SK-N-SH (cell line): ENCODE measurements at regions not wholly inside any gene's neighbourhood (a gene's known extent, or its start where the extent isn't known, plus 50 kb on each side); places are given as distances from the start of the nearest gene placed in this dataset.
A peak's percentile ranks its signal among the peaks of the same experiment; 100 is the strongest.

Source experiments
- CTCF ChIA-PET: fragments of 300-600, 350-600 bp; formaldehyde crosslinking; extraction: SDS; loops from one replicate; lab custom pipeline; 2021; lab: Yijun Ruan, JAX
- POLR2A ChIA-PET: fragments of 350-600 bp; sonication (Branson Sonifier 250); formaldehyde crosslinking; extraction: SDS; loops from one replicate; lab custom pipeline; 2020; ENCODE audit warnings: antibody characterized with exemption, inconsistent platforms; lab: Yijun Ruan, JAX
- DNase-seq: peaks from one replicate; pipeline ENCODE4 v3.0.0; 2012
- H2AFZ ChIP-seq: fragments of 200-600 bp; sonication (generic); 2 replicates; pipeline ENCODE4 v1.8.1; 2016; ENCODE audit warnings: antibody characterized with exemption, mild to moderate bottlenecking, low read depth
- H3F3A ChIP-seq: fragments of 200-600 bp; sonication (generic); replicated peaks from 2 replicates; pipeline ENCODE3; 2016; ENCODE audit warnings: antibody characterized with exemption, mild to moderate bottlenecking; ENCODE audit not compliant: insufficient read depth
- H3K27ac ChIP-seq, 2 experiments: fragments of 200-500 bp in 1 of 2; fragments of 200-600 bp in 1 of 2; sonication (Bioruptor generic) in 1 of 2; sonication (generic), shearing (Covaris generic) in 1 of 2; 2 replicates each; pipeline versions ENCODE4 v1.5.1 to v1.6.1; 2014 to 2016; ENCODE audit warnings: low read depth in 2 of 2, inconsistent platforms in 1 of 2, low read length in 1 of 2, mild to moderate bottlenecking in 1 of 2, mixed read lengths in 1 of 2
- H3K27me3 ChIP-seq: fragments of 200-600 bp; sonication (generic), shearing (Covaris generic); 2 replicates; pipeline ENCODE4 v1.6.1; 2016; ENCODE audit warnings: mixed run types; ENCODE audit not compliant: insufficient read depth
- H3K36me3 ChIP-seq, 2 experiments: fragments of 200-500 bp in 1 of 2; fragments of 200-600 bp in 1 of 2; sonication (Bioruptor generic) in 1 of 2; sonication (generic) in 1 of 2; replicated peaks in 1 of 2; 2 replicates each; pipeline versions ENCODE3 to v1.5.1; 2014 to 2016; ENCODE audit warnings: low read length in 1 of 2, mild to moderate bottlenecking in 1 of 2; ENCODE audit not compliant: insufficient read depth in 2 of 2, control insufficient read depth in 1 of 2
- H3K4me1 ChIP-seq, 2 experiments: fragments of 200-500 bp in 1 of 2; fragments of 200-600 bp in 1 of 2; sonication (Bioruptor generic) in 1 of 2; sonication (generic), shearing (Covaris generic) in 1 of 2; 2 replicates each; pipeline versions ENCODE4 v1.5.1 to v1.6.1; 2014 to 2016; ENCODE audit warnings: low read depth in 1 of 2, low read length in 1 of 2, mixed run types in 1 of 2; ENCODE audit not compliant: insufficient read depth in 2 of 2, control insufficient read depth in 1 of 2
- H3K4me2 ChIP-seq: fragments of 200-600 bp; sonication (generic), shearing (Covaris generic); 2 replicates; pipeline ENCODE4 v1.6.1; 2017; ENCODE audit warnings: mixed run types
- H3K4me3 ChIP-seq, 2 experiments: fragments of 200-500 bp in 1 of 2; fragments of 200-600 bp in 1 of 2; sonication (Bioruptor generic) in 1 of 2; sonication (generic), shearing (Covaris generic) in 1 of 2; 2 replicates each; pipeline versions ENCODE4 v1.5.1 to v1.8.1; 2014 to 2016; ENCODE audit warnings: low read depth in 2 of 2, inconsistent platforms in 1 of 2, low read length in 1 of 2, mild to moderate bottlenecking in 1 of 2, mixed read lengths in 1 of 2, moderate library complexity in 1 of 2
- H3K79me2 ChIP-seq: fragments of 200-600 bp; sonication (generic); 2 replicates; pipeline ENCODE4 v1.8.1; 2017; ENCODE audit warnings: mild to moderate bottlenecking; ENCODE audit not compliant: insufficient read depth
- H3K9ac ChIP-seq: fragments of 200-600 bp; sonication (generic); 2 replicates; pipeline ENCODE4 v1.6.1; 2017; ENCODE audit warnings: mixed run types
- H3K9me2 ChIP-seq: fragments of 200-600 bp; sonication (generic); 2 replicates; pipeline ENCODE4 v1.6.1; 2017; ENCODE audit warnings: mixed run types
- H3K9me3 ChIP-seq: fragments of 200-600 bp; sonication (generic); 2 replicates; pipeline ENCODE4 v1.6.1; 2017; ENCODE audit warnings: mixed run types, mild to moderate bottlenecking, moderate library complexity
- H4K20me1 ChIP-seq: fragments of 200-600 bp; sonication (generic); 2 replicates; pipeline ENCODE4 v1.6.1; 2017; ENCODE audit warnings: mild to moderate bottlenecking, mixed run types; ENCODE audit not compliant: insufficient read depth
- ELF1 ChIP-seq: IDR thresholded peaks from 2 replicates; pipeline ENCODE4 v1.4.0; 2012
- FOXJ3 ChIP-seq: sonication (generic); formaldehyde crosslinking; IDR thresholded peaks from 2 replicates; pipeline ENCODE4 v1.5.1; 2020; ENCODE audit warnings: mild to moderate bottlenecking, missing genetic modification reagents
- FOXM1 ChIP-seq: IDR thresholded peaks from 2 replicates; pipeline ENCODE4 v1.4.0; 2012; ENCODE audit warnings: low read depth, mild to moderate bottlenecking
- MEF2A ChIP-seq: IDR thresholded peaks from 2 replicates; pipeline ENCODE4 v1.4.0; 2012; ENCODE audit warnings: low read depth, borderline replicate concordance
- NFIC ChIP-seq: IDR thresholded peaks from 2 replicates; pipeline ENCODE4 v1.4.0; 2012; ENCODE audit warnings: borderline replicate concordance
- NRF1 ChIP-seq: IDR thresholded peaks from 2 replicates; pipeline ENCODE4 v1.6.1; 2012; ENCODE audit warnings: low read depth, mild to moderate bottlenecking, low read length
- POLR2AphosphoS5 ChIP-seq: IDR thresholded peaks from 2 replicates; pipeline ENCODE4 v1.6.1; 2012; ENCODE audit warnings: low read depth, low read length
- RAD21 ChIP-seq: IDR thresholded peaks from 2 replicates; pipeline ENCODE4 v1.6.1; 2012; ENCODE audit warnings: mild to moderate bottlenecking, low read length
- RCOR1 ChIP-seq: fragments of 150-350 bp; IDR thresholded peaks from 2 replicates; pipeline ENCODE4 v1.6.1; 2017; ENCODE audit warnings: antibody characterized with exemption, low read length
- RFX5 ChIP-seq: IDR thresholded peaks from 2 replicates; pipeline ENCODE4 v1.6.1; 2012; ENCODE audit warnings: mild to moderate bottlenecking, improper control_type of control experiment, low read length
- RXRA ChIP-seq: IDR thresholded peaks from 2 replicates; pipeline ENCODE4 v1.4.0; 2012; ENCODE audit warnings: low read depth, mild to moderate bottlenecking, borderline replicate concordance
- SMC3 ChIP-seq: IDR thresholded peaks from 2 replicates; pipeline ENCODE4 v1.6.1; 2012; ENCODE audit warnings: low read depth, low read length, improper control_type of control experiment
- TAF1 ChIP-seq: IDR thresholded peaks from 2 replicates; pipeline ENCODE4 v1.6.1; 2012; ENCODE audit warnings: low read depth, mild to moderate bottlenecking, low read length, moderate library complexity, borderline replicate concordance
- TCF12 ChIP-seq: IDR thresholded peaks from 2 replicates; pipeline ENCODE4 v1.4.0; 2012
- YY1 ChIP-seq: IDR thresholded peaks from 2 replicates; pipeline ENCODE4 v1.4.0; 2012; ENCODE audit warnings: low read depth, mild to moderate bottlenecking
- WGBS: methylation state at CpG from one replicate; pipeline ENCODE4 v1.1.6; 2017; ENCODE audit warnings: low lambda C conversion rate; 5-methylcytosine and 5-hydroxymethylcytosine counted together
- TF ChIP-seq, protein P1 (sequence below): IDR thresholded peaks from 2 replicates; pipeline ENCODE4 v1.6.1; 2012; ENCODE audit warnings: mild to moderate bottlenecking, low read depth, low read length, moderate library complexity
- TF ChIP-seq, protein P2 (sequence below): IDR thresholded peaks from 2 replicates; pipeline ENCODE4; 2012
- TF ChIP-seq, protein P3 (sequence below): fragments of 150-350 bp; IDR thresholded peaks from 2 replicates; pipeline ENCODE4 v1.6.1; 2017; ENCODE audit warnings: antibody characterized with exemption, low read length, low read depth, borderline replicate concordance
- TF ChIP-seq, protein P4 (sequence below): IDR thresholded peaks from 2 replicates; pipeline ENCODE4 v1.4.0; 2012; ENCODE audit warnings: low read depth
- TF ChIP-seq, protein P5 (sequence below): fragments of 150-350 bp; IDR thresholded peaks from 2 replicates; pipeline ENCODE4 v1.6.1; 2016; ENCODE audit warnings: mild to moderate bottlenecking, low read depth, low read length
- TF ChIP-seq, protein P6 (sequence below): IDR thresholded peaks from 2 replicates; pipeline ENCODE4 v1.4.0; 2012; ENCODE audit warnings: low read depth, borderline replicate concordance

DNA sequence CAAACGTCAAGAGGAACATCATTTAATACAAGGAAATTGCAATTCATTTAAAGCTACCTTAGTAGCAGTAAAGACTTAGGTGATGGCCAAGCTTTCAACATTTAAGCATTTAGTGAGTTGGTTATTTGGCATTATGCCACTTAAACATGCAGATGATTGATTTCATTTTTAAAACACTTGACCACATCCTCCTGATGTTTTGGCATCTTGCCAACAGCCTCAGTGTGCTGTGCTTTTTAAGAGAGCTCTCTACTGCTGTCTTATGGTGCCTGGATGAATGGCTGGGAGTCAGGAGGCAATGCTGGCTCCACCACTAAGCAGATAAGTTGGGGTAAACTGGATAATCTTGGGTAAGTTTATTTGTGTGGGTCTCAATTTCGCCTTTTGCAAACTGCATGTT is 364.5 kb downstream of the MAN2A1 start (continued):
- TF ChIP-seq, protein P1, sequence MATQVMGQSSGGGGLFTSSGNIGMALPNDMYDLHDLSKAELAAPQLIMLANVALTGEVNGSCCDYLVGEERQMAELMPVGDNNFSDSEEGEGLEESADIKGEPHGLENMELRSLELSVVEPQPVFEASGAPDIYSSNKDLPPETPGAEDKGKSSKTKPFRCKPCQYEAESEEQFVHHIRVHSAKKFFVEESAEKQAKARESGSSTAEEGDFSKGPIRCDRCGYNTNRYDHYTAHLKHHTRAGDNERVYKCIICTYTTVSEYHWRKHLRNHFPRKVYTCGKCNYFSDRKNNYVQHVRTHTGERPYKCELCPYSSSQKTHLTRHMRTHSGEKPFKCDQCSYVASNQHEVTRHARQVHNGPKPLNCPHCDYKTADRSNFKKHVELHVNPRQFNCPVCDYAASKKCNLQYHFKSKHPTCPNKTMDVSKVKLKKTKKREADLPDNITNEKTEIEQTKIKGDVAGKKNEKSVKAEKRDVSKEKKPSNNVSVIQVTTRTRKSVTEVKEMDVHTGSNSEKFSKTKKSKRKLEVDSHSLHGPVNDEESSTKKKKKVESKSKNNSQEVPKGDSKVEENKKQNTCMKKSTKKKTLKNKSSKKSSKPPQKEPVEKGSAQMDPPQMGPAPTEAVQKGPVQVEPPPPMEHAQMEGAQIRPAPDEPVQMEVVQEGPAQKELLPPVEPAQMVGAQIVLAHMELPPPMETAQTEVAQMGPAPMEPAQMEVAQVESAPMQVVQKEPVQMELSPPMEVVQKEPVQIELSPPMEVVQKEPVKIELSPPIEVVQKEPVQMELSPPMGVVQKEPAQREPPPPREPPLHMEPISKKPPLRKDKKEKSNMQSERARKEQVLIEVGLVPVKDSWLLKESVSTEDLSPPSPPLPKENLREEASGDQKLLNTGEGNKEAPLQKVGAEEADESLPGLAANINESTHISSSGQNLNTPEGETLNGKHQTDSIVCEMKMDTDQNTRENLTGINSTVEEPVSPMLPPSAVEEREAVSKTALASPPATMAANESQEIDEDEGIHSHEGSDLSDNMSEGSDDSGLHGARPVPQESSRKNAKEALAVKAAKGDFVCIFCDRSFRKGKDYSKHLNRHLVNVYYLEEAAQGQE = no peak
- TF ChIP-seq POLR2AphosphoS5 (peak; percentile 52; the same call in 1 of the 2 replicates), RCOR1 (no peak), MEF2A (no peak), ELF1 (no peak), YY1 (no peak)
- TF ChIP-seq, protein P2, sequence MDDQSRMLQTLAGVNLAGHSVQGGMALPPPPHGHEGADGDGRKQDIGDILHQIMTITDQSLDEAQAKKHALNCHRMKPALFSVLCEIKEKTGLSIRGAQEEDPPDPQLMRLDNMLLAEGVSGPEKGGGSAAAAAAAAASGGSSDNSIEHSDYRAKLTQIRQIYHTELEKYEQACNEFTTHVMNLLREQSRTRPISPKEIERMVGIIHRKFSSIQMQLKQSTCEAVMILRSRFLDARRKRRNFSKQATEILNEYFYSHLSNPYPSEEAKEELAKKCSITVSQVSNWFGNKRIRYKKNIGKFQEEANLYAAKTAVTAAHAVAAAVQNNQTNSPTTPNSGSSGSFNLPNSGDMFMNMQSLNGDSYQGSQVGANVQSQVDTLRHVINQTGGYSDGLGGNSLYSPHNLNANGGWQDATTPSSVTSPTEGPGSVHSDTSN = peak; percentile 92

DNA sequence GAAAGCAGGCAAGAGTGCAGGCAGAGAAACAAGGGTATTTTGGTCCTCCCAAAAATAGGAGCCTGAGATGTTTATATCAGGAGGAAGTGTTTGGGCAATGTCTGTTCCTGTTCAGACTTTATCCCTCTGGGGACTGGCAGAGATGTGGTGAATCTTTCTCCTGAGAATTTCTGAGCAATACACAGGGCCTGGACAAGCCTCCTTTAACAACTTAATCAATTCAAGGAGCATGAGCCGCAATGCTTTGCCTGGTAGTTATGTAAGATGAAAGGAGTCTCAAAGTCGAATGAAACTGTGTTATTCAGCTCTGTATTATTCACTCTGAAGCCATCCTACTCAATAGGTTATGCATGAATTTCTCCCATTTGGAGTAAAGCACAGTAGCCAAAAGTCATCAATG is 365.6 kb downstream of the MAN2A1 start:
- Histone ChIP-seq H3K9me2 (no peaks in the 10 kb centered on the region), H3F3A (peaks cover 2% of the 10 kb centered on the region), H4K20me1 (no peaks in the 10 kb centered on the region), H3K27me3 (no peaks in the 10 kb centered on the region), H3K9ac (no peak overlapping the region), H2AFZ (no peak overlapping the region), H3K9me3 (no peaks in the 10 kb centered on the region), H3K4me2 (no peak overlapping the region), H3K4me3 (no peak overlapping the region), H3K36me3 (no peaks in the 10 kb centered on the region), H3K79me2 (no peaks in the 10 kb centered on the region), H3K4me1 (peaks cover 7 to 8% of the 10 kb centered on the region in 2 experiments; a peak in 3 of 4 replicates), H3K27ac (no peak overlapping the region; a peak in 1 of 4 replicates)
- WGBS = 80% methylated on average over 2 of the region's 2 CpGs
- no peak for DNase-seq
- CTCF ChIA-PET = interaction anchor here (3.9 kb wide), 1 partner anchor 367 kb away, joined by 11 read pairs; no protein-coding TSS in a partner anchor
- POLR2A ChIA-PET = no interaction called here
- TF ChIP-seq, protein P1 = no peak
- no peak for TF ChIP-seq RAD21
- no peak for TF ChIP-seq TCF12
- TF ChIP-seq, protein P3, sequence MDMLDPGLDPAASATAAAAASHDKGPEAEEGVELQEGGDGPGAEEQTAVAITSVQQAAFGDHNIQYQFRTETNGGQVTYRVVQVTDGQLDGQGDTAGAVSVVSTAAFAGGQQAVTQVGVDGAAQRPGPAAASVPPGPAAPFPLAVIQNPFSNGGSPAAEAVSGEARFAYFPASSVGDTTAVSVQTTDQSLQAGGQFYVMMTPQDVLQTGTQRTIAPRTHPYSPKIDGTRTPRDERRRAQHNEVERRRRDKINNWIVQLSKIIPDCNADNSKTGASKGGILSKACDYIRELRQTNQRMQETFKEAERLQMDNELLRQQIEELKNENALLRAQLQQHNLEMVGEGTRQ = no peak
- TF ChIP-seq NFIC = no peak
- TF ChIP-seq, protein P4, sequence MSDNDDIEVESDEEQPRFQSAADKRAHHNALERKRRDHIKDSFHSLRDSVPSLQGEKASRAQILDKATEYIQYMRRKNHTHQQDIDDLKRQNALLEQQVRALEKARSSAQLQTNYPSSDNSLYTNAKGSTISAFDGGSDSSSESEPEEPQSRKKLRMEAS = no peak
- no peak for TF ChIP-seq FOXM1
- TF ChIP-seq FOXJ3 = no peak
- TF ChIP-seq, protein P5, sequence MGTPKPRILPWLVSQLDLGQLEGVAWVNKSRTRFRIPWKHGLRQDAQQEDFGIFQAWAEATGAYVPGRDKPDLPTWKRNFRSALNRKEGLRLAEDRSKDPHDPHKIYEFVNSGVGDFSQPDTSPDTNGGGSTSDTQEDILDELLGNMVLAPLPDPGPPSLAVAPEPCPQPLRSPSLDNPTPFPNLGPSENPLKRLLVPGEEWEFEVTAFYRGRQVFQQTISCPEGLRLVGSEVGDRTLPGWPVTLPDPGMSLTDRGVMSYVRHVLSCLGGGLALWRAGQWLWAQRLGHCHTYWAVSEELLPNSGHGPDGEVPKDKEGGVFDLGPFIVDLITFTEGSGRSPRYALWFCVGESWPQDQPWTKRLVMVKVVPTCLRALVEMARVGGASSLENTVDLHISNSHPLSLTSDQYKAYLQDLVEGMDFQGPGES = no peak
- TF ChIP-seq, protein P6, sequence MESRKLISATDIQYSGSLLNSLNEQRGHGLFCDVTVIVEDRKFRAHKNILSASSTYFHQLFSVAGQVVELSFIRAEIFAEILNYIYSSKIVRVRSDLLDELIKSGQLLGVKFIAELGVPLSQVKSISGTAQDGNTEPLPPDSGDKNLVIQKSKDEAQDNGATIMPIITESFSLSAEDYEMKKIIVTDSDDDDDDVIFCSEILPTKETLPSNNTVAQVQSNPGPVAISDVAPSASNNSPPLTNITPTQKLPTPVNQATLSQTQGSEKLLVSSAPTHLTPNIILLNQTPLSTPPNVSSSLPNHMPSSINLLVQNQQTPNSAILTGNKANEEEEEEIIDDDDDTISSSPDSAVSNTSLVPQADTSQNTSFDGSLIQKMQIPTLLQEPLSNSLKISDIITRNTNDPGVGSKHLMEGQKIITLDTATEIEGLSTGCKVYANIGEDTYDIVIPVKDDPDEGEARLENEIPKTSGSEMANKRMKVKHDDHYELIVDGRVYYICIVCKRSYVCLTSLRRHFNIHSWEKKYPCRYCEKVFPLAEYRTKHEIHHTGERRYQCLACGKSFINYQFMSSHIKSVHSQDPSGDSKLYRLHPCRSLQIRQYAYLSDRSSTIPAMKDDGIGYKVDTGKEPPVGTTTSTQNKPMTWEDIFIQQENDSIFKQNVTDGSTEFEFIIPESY = no peak
- TF ChIP-seq TAF1 = no peak
- no peak for TF ChIP-seq RFX5
- no peak for TF ChIP-seq RXRA
- TF ChIP-seq NRF1 = no peak
- TF ChIP-seq SMC3 = no peak
